GM19240 (cell line): ENCODE measurements at regions not wholly inside any gene's neighbourhood (a gene's known extent, or its start where the extent isn't known, plus 50 kb on each side); places are given as distances from the start of the nearest gene placed in this dataset.
"Not testable (repeated sequence)": the region's sequence is repeated elsewhere in the genome, so short reads cannot be mapped to it uniquely, and the experiment has no call there.

Experiments
- DNase-seq: peaks from one replicate; pipeline ENCODE4 v3.0.0; 2011; ENCODE audit warnings: low spot score; ENCODE audit not compliant: insufficient read length

- DNase-seq = no peak
Observed at GRCh38 chr16:27600381-27600780, 50.4 kb downstream of the KATNIP start.

DNA sequence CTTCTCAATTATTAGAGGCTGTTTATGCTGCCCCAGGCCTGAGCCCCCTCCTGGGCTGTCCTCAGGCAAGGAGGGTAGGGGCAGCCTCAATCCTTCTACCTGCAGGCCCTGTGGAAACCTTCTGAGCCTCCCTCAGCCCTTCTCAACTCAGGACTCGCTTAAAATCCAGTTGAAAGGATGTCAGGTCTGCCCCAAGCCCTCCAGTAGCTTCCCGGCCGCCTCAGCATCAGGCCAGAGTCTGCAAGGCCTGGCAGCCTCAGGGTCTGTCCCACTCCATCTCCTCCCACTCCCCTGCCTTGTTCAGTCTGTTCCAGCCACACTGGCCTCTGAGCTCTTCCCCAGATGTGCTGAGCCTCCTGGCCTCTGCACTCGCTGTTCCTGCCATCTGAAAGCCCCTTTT lies 52.2 kb downstream of the KATNIP start:
- DNase-seq = no peak

DNA sequence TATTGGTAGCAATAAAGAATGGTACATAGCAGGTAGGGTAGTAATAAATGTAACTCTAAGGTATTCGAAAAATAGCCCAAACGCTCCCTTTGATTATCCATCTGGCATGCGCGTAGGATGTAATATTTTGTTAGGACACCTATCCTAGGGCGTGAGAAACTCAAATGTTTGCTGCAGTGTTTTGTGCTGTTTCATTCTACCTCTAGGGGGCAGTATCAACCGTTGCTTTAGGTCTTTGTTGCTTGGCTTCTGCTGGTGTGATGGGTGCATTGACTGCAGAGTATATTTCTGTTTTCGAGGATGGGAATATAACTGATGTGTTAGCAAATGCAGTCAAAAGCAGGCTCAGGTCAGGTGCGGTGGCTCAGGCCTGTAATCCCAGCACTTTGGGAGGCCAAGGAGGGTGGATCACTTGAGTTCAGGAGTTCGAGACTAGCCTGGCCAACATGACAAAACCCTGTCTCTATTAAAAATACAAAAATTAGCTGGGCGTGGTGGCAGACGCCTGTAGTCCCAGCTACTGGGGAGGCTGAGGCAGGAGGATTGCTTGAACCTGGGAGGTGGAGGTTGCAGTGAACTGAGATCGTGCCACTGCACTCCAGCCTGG lies 55.7 kb downstream of the KATNIP start:
- peak; percentile 23 for DNase-seq

DNA sequence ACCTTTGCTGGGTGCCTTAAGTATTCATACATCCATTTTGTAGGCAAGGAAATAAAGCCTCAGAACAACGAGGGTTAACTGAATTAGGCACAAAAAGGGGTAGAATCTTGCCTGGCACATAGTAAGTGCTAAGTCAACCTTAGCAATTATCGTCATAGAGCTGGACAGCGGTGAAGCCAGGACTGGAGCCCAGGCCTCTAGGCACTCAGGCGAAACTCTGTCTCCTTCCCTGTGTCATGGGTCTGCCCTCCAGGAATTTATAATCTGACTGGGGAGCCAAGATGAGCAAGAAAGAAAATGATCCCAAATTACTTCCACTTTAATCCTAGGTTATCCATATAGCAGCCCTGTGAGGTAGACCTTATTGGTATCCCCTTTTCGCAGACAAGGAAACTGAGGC lies 61.4 kb downstream of the KATNIP start:
- no peak for DNase-seq

- DNase-seq = no peak
Observed at GRCh38 chr16:27613238-27613791, 63.4 kb downstream of the KATNIP start.

DNA sequence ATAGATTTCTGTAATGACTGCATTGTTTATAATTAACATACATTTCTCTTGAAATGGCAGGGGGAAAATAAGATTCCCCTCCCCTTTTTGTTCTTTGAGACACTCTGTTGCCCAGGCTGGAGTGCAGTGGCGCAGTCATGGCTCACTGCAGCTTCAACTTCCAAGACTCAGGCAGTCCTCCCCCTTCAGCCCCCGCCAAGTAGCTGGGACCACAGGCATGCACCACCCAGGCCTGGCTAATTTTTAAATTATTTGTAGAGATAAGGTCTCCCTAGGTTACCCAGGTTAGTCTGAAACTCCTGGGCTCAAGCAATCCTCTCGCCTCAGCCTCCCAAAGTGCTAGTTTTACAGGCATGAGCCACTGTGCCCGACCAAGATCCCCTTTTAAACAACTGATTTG lies 67.7 kb downstream of the KATNIP start:
- DNase-seq = no peak

DNA sequence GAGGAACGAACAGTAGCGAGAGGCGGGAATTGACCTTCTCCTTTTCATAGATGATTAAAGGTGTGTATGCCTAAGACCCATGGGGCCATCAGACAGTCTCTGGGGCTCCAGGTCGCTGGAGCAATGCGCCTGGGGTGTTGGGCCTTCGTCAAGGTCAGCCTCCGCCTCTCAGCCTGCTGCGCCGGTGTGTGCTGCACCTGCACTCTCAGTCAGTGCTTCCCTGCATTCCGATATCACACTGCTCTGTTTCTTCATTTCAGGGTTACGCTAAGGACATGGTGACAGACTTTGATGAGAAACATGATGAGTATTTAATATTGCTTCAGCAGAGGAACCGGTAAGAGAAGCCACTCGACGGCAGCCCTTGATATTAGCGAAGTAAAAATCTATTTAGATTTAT lies 68.2 kb downstream of the KATNIP start:
- DNase-seq = no peak

- DNase-seq = no peak
Observed at GRCh38 chr16:27618606-27619327, 68.8 kb downstream of the KATNIP start.

DNA sequence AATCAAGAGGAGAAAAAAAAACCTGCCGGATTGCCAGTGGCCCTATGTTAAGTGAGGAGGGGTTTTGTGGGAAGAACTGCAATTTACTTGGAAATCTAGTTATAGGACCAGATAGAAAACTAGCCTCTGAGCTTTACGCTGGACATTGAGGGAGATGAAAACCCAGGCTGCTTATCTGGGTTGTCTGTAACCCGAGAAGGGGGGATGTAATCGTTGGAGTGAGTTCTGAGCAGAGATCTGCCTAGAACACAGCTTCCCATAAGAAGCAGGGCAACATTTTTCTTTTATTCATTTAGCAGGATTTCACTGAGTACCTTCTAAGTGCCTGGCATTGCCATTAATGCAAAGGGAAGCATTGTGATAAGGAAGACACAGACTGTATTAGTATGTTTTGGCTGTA lies 70.6 kb downstream of the KATNIP start:
- no peak for DNase-seq

- DNase-seq = no peak
Observed at GRCh38 chr16:27624154-27625049, 74.5 kb downstream of the KATNIP start.

DNA sequence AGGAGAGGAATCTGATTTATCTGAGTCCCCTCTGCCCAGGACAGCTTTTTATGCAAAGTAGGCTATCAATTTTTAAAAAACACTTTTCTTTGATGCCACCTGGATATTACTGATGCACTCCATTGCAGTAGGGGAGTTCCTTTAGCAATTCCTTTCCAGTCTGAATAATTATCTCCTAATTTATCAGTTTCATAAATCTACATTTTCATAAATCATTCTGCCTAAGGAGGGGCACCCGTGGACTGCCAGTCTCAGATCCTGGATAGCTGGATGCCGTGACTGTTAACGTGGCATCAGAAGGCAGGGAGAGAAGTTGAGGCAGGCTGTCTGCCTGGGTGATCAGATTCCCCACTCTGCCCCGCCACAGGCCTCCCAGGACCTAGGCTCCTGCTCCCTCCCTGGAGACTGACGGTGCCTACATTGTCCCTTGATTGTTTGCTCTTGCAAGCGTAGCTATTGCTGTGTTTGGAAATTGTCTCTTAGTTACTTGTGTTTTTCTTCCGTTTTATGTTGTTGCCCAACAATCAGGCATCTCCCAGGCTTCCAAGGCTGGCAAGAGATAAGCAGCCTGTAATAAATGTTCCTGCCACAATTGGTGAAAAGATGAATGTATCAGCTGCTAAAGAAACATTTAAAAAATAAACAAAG lies 75.2 kb downstream of the KATNIP start:
- no peak for DNase-seq

- DNase-seq = no peak
Observed at GRCh38 chr16:27627136-27627535, 77.2 kb downstream of the KATNIP start.

DNA sequence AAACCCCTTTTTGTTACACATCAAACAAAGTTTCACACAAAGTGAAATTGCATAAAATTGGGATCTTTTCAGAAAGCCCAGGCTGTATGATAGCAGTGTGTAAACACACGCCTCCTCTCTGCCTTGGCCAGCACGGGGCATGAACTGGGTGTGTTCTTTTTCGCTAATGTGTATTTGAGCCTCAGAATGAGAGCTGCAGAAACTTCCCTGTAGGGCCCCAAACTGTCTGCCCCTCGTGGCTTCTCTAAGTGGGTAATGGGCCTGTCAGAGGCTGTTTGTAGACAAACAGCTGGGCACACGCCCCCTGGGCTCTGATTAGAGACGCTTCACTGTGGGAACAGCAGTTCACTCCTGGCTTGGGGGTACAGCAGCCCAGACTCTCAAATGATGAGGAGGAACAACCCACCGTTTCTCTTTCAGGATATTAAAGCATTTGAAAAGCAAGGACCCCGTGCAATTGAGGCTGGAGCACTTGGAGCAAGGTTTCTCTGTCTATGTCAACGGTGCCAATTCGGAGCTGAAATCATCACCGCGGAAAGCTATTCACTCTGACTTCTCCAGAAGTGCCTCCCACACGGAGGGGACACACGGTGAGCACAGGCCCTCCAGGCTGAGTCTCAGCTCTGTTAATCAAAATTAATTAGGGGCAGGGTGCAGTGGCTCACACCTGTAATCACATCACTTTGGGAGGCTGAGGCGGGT lies 78.4 kb downstream of the KATNIP start:
- DNase-seq = no peak

DNA sequence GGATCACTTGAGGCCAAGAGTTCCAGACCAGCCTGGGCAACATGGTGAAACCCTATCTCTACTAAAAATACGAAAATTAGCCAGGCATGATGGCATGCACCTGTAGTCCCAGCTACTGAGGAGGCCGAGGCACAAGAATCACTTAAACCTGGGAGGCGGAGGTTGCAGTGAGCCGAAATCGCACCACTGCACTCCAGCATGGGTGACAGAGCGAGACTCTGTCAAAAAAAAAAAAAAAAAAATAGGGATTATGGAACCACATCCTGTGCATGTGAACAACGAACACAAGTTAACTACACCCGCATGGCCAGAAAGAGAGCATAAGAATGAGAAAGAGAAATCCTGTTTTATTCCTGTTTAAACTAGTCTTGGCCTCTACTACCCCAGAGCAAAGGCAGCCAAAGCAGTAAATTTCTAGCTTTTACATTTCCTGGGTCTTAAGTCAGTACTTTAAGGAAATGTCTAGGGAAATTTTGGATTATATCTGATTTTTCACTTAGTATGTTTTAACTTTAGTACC lies 79.1 kb downstream of the KATNIP start:
- DNase-seq = not testable (repeated sequence)

- no peak for DNase-seq
Observed at GRCh38 chr16:27632216-27632615, 82.3 kb downstream of the KATNIP start.

GRCh38 chr16:27633221-27633620 lies 83.3 kb downstream of the KATNIP start:
- DNase-seq = no peak

DNA sequence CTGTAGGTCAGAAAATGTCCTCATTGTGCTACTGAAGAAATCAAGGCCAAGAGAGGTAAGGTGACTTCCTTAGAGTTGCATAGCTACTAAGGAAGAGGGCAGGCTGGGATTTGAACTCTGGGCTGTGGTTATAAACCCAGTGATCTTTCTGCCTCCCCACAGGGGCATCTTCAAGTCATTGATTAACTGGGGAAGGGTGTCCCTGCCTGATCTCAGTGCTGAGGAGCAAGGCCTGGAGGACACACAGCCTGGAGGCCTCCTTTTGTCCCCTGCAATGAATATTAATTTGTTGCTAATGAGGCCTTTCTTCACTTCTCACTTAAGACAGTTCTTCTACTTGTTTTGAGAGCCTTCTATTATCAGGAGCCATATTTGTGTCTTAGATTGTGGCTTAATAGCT lies 83.8 kb downstream of the KATNIP start:
- no peak for DNase-seq

GRCh38 chr16:27634779-27635178 lies 84.8 kb downstream of the KATNIP start:
- DNase-seq = no peak

- no peak for DNase-seq
Observed at GRCh38 chr16:27636453-27637240, 86.7 kb downstream of the KATNIP start.
